PC-3 (cell line): ENCODE measurements at regions not wholly inside any gene's neighbourhood (a gene's known extent, or its start where the extent isn't known, plus 50 kb on each side); places are given as distances from the start of the nearest gene placed in this dataset.

Source experiments
- EZH2 ChIP-seq: fragments of 300-600 bp; sonication (generic); IDR thresholded peaks from one replicate; pipeline ENCODE4 v1.6.1; 2017; ENCODE audit warnings: antibody characterized with exemption, mild to moderate bottlenecking, low read length; ENCODE audit not compliant: unreplicated experiment
- EZH2phosphoT487 ChIP-seq: fragments of 300-600 bp; sonication (generic); IDR thresholded peaks from 2 replicates; pipeline ENCODE4 v1.6.1; 2018; ENCODE audit warnings: mild to moderate bottlenecking, antibody characterized with exemption, low read length, borderline replicate concordance
- TF ChIP-seq, protein P1 (sequence below): fragments of 300-600 bp; sonication (generic); conservative IDR thresholded peaks from 2 replicates; pipeline ENCODE4 v1.5.1; 2017; ENCODE audit warnings: antibody characterized with exemption, low read depth, mild to moderate bottlenecking, low read length

DNA sequence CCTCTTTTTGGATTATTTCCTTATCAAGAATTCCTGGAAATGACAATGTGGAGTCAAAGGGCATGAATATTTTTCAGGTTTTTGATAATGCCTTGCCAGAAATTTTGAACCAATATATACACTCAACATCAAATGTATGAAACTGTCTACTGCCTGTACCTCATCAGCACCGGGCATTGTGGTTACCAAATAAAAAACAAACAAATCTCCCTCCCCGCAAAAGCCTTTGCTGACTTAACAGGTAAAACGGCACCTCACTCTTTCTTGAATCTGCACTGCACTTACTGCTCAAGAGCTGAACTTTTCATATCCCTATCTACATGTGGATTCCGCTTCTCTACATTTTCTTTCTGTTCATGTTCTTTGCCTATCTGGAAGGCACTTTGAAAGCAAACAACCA is 134.5 kb upstream of the PRICKLE2 start:
- TF ChIP-seq, protein P1, sequence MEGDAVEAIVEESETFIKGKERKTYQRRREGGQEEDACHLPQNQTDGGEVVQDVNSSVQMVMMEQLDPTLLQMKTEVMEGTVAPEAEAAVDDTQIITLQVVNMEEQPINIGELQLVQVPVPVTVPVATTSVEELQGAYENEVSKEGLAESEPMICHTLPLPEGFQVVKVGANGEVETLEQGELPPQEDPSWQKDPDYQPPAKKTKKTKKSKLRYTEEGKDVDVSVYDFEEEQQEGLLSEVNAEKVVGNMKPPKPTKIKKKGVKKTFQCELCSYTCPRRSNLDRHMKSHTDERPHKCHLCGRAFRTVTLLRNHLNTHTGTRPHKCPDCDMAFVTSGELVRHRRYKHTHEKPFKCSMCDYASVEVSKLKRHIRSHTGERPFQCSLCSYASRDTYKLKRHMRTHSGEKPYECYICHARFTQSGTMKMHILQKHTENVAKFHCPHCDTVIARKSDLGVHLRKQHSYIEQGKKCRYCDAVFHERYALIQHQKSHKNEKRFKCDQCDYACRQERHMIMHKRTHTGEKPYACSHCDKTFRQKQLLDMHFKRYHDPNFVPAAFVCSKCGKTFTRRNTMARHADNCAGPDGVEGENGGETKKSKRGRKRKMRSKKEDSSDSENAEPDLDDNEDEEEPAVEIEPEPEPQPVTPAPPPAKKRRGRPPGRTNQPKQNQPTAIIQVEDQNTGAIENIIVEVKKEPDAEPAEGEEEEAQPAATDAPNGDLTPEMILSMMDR = no peak
- TF ChIP-seq EZH2 = no peak
- no peak for TF ChIP-seq EZH2phosphoT487
